Activated CD8-positive, alpha-beta T cell treated with anti-CD3 and anti-CD28 coated beads for 36 hours (primary cell): ENCODE measurements at regions not wholly inside any gene's neighbourhood (a gene's known extent, or its start where the extent isn't known, plus 50 kb on each side); places are given as distances from the start of the nearest gene placed in this dataset.

Experiments
- ATAC-seq: fragments of 200-7000 bp; cut with Tn5 transposase; one replicate; pipeline ENCODE4 v1.10.0; 2021; ENCODE audit warnings: mild to moderate bottlenecking, moderate library complexity
- CTCF ChIA-PET: fragments of 350-600 bp; sonication (Branson Sonifier 250); formaldehyde crosslinking; loops from one replicate; lab custom pipeline; 2021; ENCODE audit warnings: antibody characterized with exemption; lab: Charles Lee
- POLR2A ChIA-PET: fragments of 350-600 bp; sonication (Branson Sonifier 250); formaldehyde crosslinking; loops from one replicate; lab custom pipeline; 2021; ENCODE audit warnings: antibody characterized with exemption; lab: Charles Lee
- DNase-seq: peaks from one replicate; pipeline ENCODE4 v3.0.0-alpha.2; 2020
- H3K27ac Mint-ChIP-seq: one replicate; pipeline ENCODE4 v1.8.0; 2021; ENCODE audit warnings: mild to moderate bottlenecking, mixed read lengths
- H3K27me3 Mint-ChIP-seq: one replicate; pipeline ENCODE4 v1.8.0; 2021; ENCODE audit warnings: mixed read lengths
- H3K36me3 Mint-ChIP-seq: one replicate; pipeline ENCODE4 v1.8.0; 2021; ENCODE audit warnings: low read depth, mixed read lengths
- H3K4me1 Mint-ChIP-seq: one replicate; pipeline ENCODE4 v1.8.0; 2021; ENCODE audit warnings: low read depth, mixed read lengths
- H3K4me3 Mint-ChIP-seq: one replicate; pipeline ENCODE4 v1.8.0; 2021; ENCODE audit warnings: mild to moderate bottlenecking, moderate library complexity, mixed read lengths
- H3K9me3 Mint-ChIP-seq: one replicate; pipeline ENCODE4 v1.8.0; 2021; ENCODE audit warnings: mixed read lengths
- intact Hi-C: fragments of 100-400 bp; cut with micrococcal nuclease; formaldehyde crosslinking; loops from one replicate; pipeline ENCODE4 v1.10.0; 2022
- TF ChIP-seq, protein P1 (sequence below): fragments of 200-600 bp; IDR thresholded peaks from one replicate; pipeline ENCODE4 v1.8.0; 2022; ENCODE audit warnings: antibody characterized with exemption, mild to moderate bottlenecking

DNA sequence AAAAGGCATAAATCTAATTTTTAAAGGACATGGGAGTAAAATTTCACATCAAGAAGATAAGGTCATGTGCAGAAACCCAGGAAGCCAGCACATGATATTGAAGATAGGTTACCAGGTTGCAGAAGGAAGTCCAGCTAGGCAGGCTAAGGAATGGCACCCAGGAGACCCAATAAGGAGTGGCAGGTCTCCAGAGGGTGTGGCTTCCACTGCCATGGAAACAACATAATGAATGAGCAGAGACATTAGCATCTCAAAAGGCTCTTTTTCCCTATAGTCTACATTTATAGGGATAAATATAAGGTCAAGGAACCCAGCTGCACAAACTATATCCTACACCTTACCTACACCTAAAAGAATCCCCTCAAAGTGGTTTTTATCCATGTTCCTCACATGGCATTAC is 275.9 kb downstream of the RPS29 start:
- H3K4me3 Mint-ChIP-seq: no peak overlapping the region
- DNase-seq (no peak), ATAC-seq (no peak)
- TF ChIP-seq, protein P1, sequence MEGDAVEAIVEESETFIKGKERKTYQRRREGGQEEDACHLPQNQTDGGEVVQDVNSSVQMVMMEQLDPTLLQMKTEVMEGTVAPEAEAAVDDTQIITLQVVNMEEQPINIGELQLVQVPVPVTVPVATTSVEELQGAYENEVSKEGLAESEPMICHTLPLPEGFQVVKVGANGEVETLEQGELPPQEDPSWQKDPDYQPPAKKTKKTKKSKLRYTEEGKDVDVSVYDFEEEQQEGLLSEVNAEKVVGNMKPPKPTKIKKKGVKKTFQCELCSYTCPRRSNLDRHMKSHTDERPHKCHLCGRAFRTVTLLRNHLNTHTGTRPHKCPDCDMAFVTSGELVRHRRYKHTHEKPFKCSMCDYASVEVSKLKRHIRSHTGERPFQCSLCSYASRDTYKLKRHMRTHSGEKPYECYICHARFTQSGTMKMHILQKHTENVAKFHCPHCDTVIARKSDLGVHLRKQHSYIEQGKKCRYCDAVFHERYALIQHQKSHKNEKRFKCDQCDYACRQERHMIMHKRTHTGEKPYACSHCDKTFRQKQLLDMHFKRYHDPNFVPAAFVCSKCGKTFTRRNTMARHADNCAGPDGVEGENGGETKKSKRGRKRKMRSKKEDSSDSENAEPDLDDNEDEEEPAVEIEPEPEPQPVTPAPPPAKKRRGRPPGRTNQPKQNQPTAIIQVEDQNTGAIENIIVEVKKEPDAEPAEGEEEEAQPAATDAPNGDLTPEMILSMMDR: no peak
- H3K27ac Mint-ChIP-seq: no peak overlapping the region
- intact Hi-C loops: no loop called here
- POLR2A ChIA-PET: no interaction called here
- CTCF ChIA-PET: no interaction called here
- no peaks in the 10 kb centered on the region for H3K36me3 Mint-ChIP-seq
- H3K27me3 Mint-ChIP-seq: no peaks in the 10 kb centered on the region
- H3K9me3 Mint-ChIP-seq: no peaks in the 10 kb centered on the region
- H3K4me1 Mint-ChIP-seq: no peaks in the 10 kb centered on the region

DNA sequence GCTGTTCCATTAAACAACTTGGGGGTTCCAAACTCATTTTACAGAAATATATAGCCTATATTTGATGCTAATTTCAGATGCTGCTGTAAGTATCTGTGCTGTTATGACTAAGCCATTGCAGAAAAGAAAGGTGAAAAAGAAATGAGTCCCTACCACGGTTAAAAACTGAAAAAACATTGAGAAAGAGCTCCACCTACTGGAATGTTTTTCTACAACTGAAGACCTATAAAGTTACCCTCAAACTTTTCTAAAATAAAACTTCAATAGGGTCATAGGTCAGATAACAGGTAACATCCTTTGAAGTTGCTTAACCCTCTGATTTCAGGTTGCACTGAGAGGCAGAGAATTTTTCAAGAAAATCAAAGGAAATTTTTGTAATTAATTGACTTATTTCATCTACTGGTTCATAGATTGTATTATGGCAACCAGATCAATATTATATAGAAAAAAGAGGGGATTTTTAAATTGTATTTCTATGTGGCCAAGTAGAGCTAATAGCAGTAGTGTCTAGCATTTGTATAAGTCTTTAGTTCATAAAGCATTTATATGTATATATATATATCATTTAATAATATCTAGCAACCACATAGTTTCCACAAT is 279.9 kb downstream of the RPS29 start:
- ATAC-seq (no peak), DNase-seq (no peak)
- CTCF ChIA-PET: interaction anchor here (0.7 to 2.1 kb wide), 8 partner anchors 9 to 192 kb away, joined by 3 to 8 read pairs (median 3); no protein-coding TSS in a partner anchor
- H3K27ac Mint-ChIP-seq: no peak overlapping the region
- TF ChIP-seq, protein P1: peak; percentile 58
- POLR2A ChIA-PET: no interaction called here
- no peaks in the 10 kb centered on the region for H3K36me3 Mint-ChIP-seq
- no peak overlapping the region for H3K4me3 Mint-ChIP-seq
- intact Hi-C loops: no loop called here
- H3K9me3 Mint-ChIP-seq: no peaks in the 10 kb centered on the region
- no peaks in the 10 kb centered on the region for H3K4me1 Mint-ChIP-seq
- H3K27me3 Mint-ChIP-seq: no peaks in the 10 kb centered on the region

DNA sequence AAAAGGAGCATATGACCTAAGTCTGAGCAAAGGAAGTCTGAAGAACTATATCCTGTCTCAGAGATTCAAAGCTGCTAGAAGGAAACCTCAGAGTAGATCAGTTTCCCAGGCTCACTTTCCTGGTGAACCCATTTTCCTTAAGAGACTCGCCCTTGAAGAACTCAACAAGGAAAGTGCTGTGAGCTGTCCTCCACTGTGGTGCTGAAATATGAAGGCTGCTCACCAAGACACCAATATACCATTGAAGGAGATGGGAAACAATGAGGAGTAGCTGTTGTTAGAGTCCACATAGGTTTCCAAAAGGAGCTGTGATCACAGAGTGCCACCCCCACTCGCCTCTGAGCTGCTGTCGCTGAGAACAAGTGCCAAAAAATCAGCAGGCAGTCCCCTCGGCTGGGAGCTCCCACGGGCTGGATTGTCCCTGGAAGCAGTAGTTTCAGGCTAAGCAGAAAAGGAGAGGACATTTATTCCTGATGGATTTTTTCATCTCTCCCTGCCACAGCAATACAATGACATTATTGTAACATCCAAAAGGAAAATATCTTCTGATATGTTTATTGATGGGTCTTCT is 282.1 kb downstream of the RPS29 start:
- Mint-ChIP-seq H3K27me3 (peaks cover 3% of the 10 kb centered on the region), H3K4me3 (no peak overlapping the region), H3K4me1 (no peaks in the 10 kb centered on the region), H3K27ac (no peak overlapping the region), H3K9me3 (no peaks in the 10 kb centered on the region), H3K36me3 (no peaks in the 10 kb centered on the region)
- POLR2A ChIA-PET: no interaction called here
- TF ChIP-seq, protein P1: no peak
- ATAC-seq: no peak
- CTCF ChIA-PET: interaction anchor here (0.5 to 1.3 kb wide), 2 partner anchors 12 to 192 kb away, joined by 3 to 4 read pairs; no protein-coding TSS in a partner anchor
- intact Hi-C loops: no loop called here
- DNase-seq: peak; percentile 12

DNA sequence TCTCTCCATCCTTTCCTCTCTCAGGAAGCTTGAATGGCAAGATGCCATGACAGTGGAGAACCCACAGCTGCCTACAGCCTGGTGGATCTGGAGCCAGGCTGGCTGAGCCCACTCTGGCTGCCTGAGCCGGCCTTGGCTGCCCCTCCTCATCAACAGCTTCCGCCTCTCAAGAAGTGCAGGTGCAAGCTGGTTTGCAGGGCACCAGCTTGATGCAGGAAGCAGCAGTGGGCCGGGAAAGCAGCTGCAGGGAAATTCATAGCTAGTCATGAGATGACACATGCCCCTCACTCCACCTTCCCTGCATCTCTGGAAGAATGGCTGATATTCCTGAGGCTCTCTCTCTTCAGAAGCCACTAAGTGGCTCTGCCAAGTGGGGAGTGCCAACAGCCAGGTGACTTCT is 289.1 kb downstream of the RPS29 start:
- POLR2A ChIA-PET: no interaction called here
- no peak overlapping the region for H3K4me3 Mint-ChIP-seq
- ATAC-seq (no peak), DNase-seq (no peak)
- CTCF ChIA-PET: interaction anchor here (1.5 to 1.7 kb wide), 2 partner anchors 9 to 13 kb away, joined by 3 to 6 read pairs; no protein-coding TSS in a partner anchor
- intact Hi-C loops: no loop called here
- H3K9me3 Mint-ChIP-seq: no peaks in the 10 kb centered on the region
- H3K27me3 Mint-ChIP-seq: peaks cover 5% of the 10 kb centered on the region
- no peak overlapping the region for H3K27ac Mint-ChIP-seq
- H3K4me1 Mint-ChIP-seq: no peaks in the 10 kb centered on the region
- no peaks in the 10 kb centered on the region for H3K36me3 Mint-ChIP-seq
- TF ChIP-seq, protein P1: no peak

DNA sequence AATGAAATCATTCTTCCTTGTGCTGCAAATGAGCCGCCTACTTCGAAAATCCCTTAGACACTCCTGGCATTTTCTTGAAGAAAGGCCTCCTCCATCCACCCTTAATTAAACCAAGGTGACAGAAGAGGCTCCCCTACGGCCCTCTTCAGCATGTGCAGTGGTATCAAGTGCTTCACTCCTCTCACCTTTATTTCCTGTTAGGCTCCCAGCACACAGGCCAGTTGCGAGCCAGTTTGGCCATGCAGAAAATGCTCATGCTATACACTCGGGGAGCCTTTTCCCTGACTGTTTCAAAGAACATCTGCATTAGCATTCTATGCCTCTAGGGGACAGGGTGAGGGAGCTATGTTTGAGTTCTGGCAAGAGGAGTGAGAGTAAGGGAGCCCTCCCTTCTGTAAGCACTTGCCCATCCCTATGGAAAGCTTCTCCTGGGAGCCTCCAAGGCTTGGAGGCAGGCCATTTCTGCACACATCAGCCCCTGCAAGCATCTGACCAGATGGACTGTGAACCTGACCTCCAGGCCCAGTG is 291.5 kb downstream of the RPS29 start:
- DNase-seq (no peak), ATAC-seq (no peak)
- no peaks in the 10 kb centered on the region for H3K4me1 Mint-ChIP-seq
- ChIA-PET POLR2A (no interaction called here), CTCF (no interaction called here)
- no peaks in the 10 kb centered on the region for H3K36me3 Mint-ChIP-seq
- no peak overlapping the region for H3K4me3 Mint-ChIP-seq
- intact Hi-C loops: no loop called here
- no peaks in the 10 kb centered on the region for H3K9me3 Mint-ChIP-seq
- no peak overlapping the region for H3K27ac Mint-ChIP-seq
- TF ChIP-seq, protein P1: no peak
- H3K27me3 Mint-ChIP-seq: peaks cover 2% of the 10 kb centered on the region
